Retinal pigment epithelial cell (primary cell): ENCODE measurements at regions not wholly inside any gene's neighbourhood (a gene's known extent, or its start where the extent isn't known, plus 50 kb on each side); places are given as distances from the start of the nearest gene placed in this dataset.
A peak's percentile ranks its signal among the peaks of the same experiment; 100 is the strongest.

Experiments used
- DNase-seq: peaks from one replicate; pipeline ENCODE4 v3.0.0-alpha.2; 2010; ENCODE audit warnings: low read depth
- H3K4me3 ChIP-seq: 2 replicates; pipeline ENCODE4 v1.5.1; 2011; ENCODE audit warnings: mild to moderate bottlenecking, low read length, control low read depth, moderate library complexity
- CTCF ChIP-seq: conservative IDR thresholded peaks from 2 replicates; pipeline ENCODE4 v1.5.1; 2011; ENCODE audit warnings: low read depth, low read length, control low read depth, inconsistent platforms

- DNase-seq, result no peak
- no peak overlapping the region for H3K4me3 ChIP-seq
- no peak for TF ChIP-seq CTCF
Observed at GRCh38 chr5:56352808-56353590, 119.9 kb upstream of the ANKRD55 start.

GRCh38 chr5:56350597-56351170, 117.6 kb upstream of the ANKRD55 start:
- H3K4me3 ChIP-seq, result no peak overlapping the region
- TF ChIP-seq CTCF, result no peak
- DNase-seq, result no peak

GRCh38 chr5:56350011-56350596, 117.0 kb upstream of the ANKRD55 start:
- DNase-seq, result no peak
- TF ChIP-seq CTCF, result no peak
- no peak overlapping the region for H3K4me3 ChIP-seq

GRCh38 chr5:56349461-56349860, 116.3 kb upstream of the ANKRD55 start:
- TF ChIP-seq CTCF, result no peak
- no peak for DNase-seq
- no peak overlapping the region for H3K4me3 ChIP-seq

- no peak overlapping the region for H3K4me3 ChIP-seq
- no peak for TF ChIP-seq CTCF
- DNase-seq, result peak; percentile 74
Observed at GRCh38 chr5:56346741-56347535, 113.8 kb upstream of the ANKRD55 start.

- no peak for TF ChIP-seq CTCF
- DNase-seq, result no peak
- H3K4me3 ChIP-seq, result no peak overlapping the region
Observed at GRCh38 chr5:56346044-56346710, 113.0 kb upstream of the ANKRD55 start.
